ENCODE measurements at regions not wholly inside any gene's neighbourhood (a gene's known extent, or its start where the extent isn't known, plus 50 kb on each side); places are given as distances from the start of the nearest gene placed in this dataset.
"Not testable (repeated sequence)": the region's sequence is repeated elsewhere in the genome, so short reads cannot be mapped to it uniquely, and the experiment has no call there.

- DNase-seq (ENCODE audit: low spot score), result not testable (repeated sequence)
Observed at GRCh38 chr2:4988444-4988843, 703.7 kb upstream of the SOX11 start.

- DNase-seq (ENCODE audit: low spot score), result no peak
Observed at GRCh38 chr2:4992226-4992625, 700.0 kb upstream of the SOX11 start.

DNA sequence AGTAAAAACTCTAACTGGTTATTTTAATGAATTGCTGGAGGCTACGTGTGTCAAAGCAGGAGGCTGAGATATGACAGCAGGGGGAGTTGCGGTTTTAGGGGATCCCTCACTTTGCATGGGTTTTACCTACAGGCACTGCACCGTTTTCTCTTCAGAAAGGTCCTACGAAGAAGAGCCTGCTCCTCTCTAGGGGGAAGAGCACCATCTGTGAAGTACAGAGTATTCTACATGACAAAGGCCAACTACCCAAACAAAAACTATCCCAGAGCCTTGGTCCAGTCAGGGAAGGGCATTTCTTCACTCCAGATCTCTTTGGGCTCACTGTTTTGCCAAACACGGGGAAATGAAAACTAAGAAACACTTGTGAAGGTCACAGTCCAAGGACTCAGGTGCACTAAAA lies 696.7 kb upstream of the SOX11 start:
- DNase-seq (ENCODE audit: low spot score), result no peak

GRCh38 chr2:5007596-5007995 lies 684.6 kb upstream of the SOX11 start:
- no peak for DNase-seq (ENCODE audit: low spot score)

DNA sequence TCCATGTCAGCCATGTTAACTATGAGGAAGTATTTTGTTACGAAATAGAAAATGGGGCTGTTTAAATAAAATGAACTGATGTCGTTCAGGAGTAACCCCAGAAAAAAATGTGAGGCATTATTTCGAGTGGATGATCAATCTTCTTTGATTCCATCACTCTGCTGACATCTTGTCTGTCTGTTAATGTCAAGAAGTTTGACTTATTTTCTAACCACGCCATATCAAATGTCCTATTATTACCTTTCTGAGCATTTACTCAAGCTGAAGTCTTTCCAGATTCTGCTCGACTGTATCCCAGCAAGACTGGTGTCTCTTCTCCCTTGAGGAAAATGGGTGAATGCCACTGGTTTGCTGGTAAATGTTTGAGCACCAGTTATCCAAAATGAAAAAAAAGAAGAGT lies 672.9 kb upstream of the SOX11 start:
- no peak for DNase-seq (ENCODE audit: low spot score)

DNA sequence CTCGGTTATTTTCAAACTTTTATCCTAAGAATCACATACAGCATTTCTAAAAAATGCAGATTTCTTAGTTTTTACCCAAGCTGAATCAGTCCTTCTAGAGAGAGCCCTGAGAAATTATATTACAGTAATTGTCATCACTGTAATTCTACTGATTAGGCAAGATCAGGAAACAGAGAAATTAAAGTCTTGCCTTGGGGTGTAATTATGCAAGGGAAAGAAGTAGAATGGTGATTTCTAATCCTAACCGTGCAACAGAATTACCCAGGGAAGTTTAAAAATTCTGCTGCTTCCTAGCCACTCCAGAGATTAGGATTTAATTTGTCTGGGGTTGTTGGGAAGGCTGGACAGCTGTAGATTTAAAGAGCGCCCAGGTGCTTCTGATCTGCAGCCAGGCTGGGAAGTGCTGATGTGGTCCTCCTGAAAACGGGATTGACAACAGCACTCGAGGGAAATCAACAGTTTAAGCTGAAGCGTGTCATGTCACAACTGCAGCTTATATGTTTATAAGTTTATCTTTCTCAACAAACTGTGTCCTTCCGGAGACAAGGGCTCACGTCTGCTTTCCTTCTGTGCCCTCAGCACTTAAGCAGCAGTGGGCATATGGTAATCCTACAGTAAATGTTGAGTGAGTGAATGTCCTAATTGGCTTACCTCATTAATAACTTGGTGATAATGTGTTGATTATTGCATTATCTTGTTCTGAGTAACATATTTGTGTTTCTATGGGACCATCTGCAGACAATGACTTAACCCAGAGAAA lies 671.9 kb upstream of the SOX11 start:
- no peak for DNase-seq (ENCODE audit: low spot score)

GRCh38 chr2:5021136-5021535 lies 671.0 kb upstream of the SOX11 start:
- no peak for DNase-seq (ENCODE audit: low spot score)

GRCh38 chr2:5022061-5022460 lies 670.1 kb upstream of the SOX11 start:
- no peak for DNase-seq (ENCODE audit: low spot score)

DNA sequence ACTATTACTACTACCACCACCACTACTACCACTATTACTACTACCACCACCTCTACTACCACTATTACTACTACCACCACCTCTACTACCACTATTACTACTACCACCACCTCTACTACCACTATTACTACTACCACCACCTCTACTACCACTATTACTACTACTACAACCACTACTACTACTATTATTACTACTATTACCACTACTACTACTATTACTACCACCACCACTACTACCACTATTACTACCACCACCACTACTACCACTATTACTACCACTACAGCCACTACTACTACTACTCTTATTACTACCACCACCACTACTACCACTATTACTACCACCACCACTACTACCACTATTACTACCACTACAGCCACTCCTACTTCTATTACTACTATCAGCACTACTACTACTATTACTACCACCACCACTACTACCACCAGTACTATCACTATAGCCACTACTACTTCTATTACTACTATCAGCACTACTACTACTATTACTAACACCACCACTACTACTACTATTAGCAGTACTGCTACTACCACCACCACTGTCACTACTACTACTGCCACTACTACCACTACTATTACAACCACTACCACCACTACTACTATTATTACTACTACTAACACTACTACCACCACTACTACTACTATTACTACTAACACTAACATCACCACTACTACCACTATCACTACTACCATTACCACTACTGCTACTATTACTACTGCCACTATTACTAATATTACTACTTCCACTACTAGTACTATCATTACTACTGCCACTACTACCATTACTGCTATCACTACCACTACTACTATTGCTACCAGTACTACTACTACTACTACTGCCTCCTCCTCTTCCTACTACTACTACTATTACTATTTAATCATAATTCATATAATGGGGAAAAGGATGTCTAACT lies 669.2 kb upstream of the SOX11 start:
- DNase-seq (ENCODE audit: low spot score), result not testable (repeated sequence)

- DNase-seq (ENCODE audit: low spot score), result no peak
Observed at GRCh38 chr2:5026571-5027234, 665.5 kb upstream of the SOX11 start.

DNA sequence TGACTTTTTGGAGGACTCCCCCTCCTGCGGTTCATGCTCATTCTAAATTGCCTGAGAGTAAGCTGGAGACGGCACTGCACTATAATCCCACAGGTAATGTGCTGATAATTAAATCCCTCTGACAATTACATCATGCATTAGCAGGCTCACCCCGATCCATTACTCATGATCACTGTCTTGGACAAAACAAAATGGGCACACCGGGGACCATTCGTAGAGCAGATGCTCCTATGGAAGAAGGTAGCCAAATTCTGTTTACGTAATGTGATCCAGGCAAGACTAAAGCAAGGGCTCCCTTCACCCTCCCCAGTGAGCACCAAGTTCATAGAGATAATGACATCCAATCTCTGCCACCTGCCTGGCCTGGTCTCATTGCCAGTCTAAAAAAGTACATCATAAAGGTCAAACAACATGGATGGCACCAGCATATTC lies 657.1 kb upstream of the SOX11 start:
- no peak for DNase-seq (ENCODE audit: low spot score)

DNA sequence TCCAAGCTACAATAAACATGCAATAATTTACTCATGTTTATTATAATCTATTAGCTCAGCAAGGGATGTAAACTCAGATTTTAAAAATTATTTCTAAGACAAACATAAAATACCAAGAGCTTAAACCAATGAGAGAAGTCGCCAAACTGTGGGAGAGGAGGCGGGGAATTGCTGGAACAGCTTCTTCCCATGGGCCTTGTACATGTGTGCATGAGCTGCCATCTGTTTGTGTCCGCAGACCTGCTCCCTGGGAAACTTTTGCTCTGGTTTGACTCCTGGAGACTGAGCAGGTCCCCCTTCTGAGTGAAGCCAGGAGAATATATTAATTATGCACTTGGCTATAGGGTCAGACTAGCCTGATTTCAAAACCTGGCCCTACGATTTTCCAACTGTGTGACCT lies 655.9 kb upstream of the SOX11 start:
- DNase-seq (ENCODE audit: low spot score), result no peak

- DNase-seq (ENCODE audit: low spot score), result no peak
Observed at GRCh38 chr2:5039241-5039975, 652.8 kb upstream of the SOX11 start.

DNA sequence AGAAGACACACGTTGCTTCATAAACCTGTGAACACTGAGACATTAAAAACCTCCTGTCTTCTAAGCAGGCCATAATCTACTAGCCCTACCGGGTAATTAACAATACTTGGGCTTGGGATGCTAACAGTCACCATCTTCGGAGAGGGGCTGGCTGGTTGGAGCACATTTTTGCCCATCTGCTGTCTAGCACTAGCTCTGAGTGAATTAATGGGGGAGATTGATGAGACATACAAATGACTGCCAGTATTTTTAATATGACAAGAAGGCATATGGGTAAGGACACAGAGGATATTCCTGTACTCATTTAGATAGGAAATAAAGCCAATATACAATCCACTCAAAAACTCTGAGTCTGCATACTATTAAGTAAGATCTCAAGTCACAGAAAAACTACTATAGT lies 651.6 kb upstream of the SOX11 start:
- DNase-seq (ENCODE audit: low spot score), result no peak

GRCh38 chr2:5041501-5041900 lies 650.7 kb upstream of the SOX11 start:
- DNase-seq (ENCODE audit: low spot score), result no peak

DNA sequence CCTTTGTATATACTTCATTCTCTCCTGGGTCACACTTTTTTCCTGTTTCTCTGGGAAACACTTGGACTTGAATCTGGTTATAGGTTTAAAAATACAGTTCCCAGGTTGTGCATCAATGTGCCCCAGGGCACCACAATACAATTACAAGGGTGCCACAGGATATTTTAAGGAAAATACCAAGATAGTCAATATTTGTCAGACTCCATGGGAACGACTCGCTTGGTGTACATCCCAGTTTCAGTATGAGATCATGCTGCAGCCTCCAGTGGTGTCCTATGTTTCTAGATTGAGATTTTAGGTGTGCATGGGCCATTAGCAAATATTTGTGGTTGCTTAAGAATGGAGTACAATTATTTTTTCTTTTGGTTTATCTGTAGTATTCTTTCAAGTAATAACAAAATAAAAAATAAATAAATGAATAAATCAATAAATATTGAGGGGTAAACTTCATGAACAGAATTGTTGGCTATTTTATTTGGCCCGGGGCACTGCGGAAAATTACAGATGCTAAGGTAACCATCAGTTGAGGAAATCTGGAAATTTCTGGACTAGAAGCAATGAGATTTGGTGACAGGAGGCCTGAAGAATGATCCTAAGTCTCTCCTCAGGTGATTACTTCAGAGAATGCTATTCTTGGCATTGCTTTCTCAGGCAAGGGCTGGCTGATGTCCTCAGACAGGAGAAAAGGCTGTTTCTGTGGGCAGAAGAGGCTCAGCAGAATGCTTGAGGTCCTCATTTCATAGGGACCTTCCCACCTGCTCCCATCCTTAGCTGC lies 649.3 kb upstream of the SOX11 start:
- no peak for DNase-seq (ENCODE audit: low spot score)

DNA sequence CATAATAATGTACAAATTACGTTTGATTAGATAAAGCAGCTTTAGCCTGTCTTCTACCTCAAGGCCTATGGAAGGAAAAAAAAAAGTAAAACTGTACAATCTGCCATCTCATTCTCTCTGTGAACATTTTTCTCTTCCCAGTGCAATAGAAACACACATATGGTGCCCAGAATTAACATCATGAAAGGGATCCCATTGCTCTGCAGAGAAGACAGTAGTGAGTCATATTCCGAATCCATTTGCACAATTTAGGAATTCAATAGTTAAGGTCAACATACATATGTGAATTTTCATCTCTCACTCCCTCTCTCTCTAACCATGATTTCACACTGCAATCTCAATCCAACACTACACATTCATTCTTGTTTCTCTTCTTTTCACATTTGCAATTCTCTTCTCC lies 640.9 kb upstream of the SOX11 start:
- DNase-seq (ENCODE audit: low spot score), result no peak

DNA sequence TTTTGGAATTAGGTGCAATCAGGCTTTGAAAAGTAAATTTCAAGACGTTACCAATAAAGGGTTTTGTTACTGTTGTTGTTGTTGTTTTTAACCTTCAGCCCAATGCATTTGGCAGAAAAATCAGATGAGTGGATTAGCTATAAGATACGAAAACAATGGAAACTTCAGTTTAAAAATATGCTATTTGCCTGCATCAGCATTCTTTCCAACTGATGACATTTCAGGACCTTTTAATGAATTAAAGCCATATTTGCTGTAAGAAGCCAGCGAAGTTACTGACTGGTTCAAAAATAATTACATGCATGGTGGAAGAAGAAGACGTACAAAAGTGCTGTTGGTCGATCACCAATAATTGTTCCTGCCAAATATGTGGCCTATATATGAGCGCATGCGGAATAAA lies 639.3 kb upstream of the SOX11 start:
- no peak for DNase-seq (ENCODE audit: low spot score)

- DNase-seq (ENCODE audit: low spot score), result no peak
Observed at GRCh38 chr2:5057891-5058351, 634.3 kb upstream of the SOX11 start.

- no peak for DNase-seq (ENCODE audit: low spot score)
Observed at GRCh38 chr2:5060956-5061355, 631.2 kb upstream of the SOX11 start.

DNA sequence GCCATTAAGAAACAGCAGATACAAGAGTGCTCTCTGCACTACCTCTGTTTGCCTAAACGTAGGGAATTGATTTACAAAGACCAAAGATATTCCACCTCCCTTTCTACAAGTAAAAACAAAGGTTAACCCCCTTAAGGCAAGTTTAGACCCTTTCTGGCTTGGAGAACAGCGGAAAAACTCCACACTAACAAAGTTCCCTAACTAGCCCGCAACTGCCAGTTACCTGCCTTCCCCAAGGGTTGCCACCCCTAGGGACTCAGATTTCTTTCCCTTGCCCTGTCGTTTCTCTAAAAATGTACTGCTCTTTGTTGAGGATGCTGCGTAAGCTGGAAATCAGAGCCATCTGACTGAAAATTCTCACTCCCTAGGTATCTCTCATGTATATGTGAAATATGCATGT lies 627.5 kb upstream of the SOX11 start:
- DNase-seq (ENCODE audit: low spot score), result no peak
